ENCODE measurements at regions not wholly inside any gene's neighbourhood (a gene's known extent, or its start where the extent isn't known, plus 50 kb on each side); places are given as distances from the start of the nearest gene placed in this dataset.

- Histone ChIP-seq H3K4me3 (ENCODE audit: low read length in 3 of 3) (no peak overlapping the region), H3K27me3 (ENCODE audit: control insufficient read depth, insufficient read depth, low read length) (no peaks in the 10 kb centered on the region), H3K27ac (ENCODE audit: low read depth in 2 of 2, low read length in 2 of 2) (no peak overlapping the region), H3K9ac (ENCODE audit: low read length in 3 of 3) (no peak overlapping the region), H3K36me3 (ENCODE audit: control insufficient read depth in 2 of 3, insufficient read depth in 3 of 3, low read length in 3 of 3) (no peaks in the 10 kb centered on the region), H3K9me3 (ENCODE audit: control insufficient read depth in 2 of 3, insufficient read depth in 1 of 3, low read length in 3 of 3) (no peaks in the 10 kb centered on the region), H3K4me1 (ENCODE audit: control insufficient read depth in 2 of 3, insufficient read depth in 2 of 3, low read depth in 1 of 3, low read length in 3 of 3) (no peaks in the 10 kb centered on the region)
- intact Hi-C loops (cut with DNase I): no loop called here
- DNase-seq (no peak), FAIRE-seq (no peak)
- TF ChIP-seq CTCF (IDR thresholded peaks at IDR 0.05; ENCODE audit: borderline replicate concordance, extremely low read depth, insufficient read depth): no peak
Observed at GRCh38 chr20:59411589-59411988, 111.2 kb downstream of the EDN3 start.

- Histone ChIP-seq H3K9ac (ENCODE audit: low read length in 3 of 3) (no peak overlapping the region), H3K27me3 (ENCODE audit: control insufficient read depth, insufficient read depth, low read length) (no peaks in the 10 kb centered on the region), H3K4me1 (ENCODE audit: control insufficient read depth in 2 of 3, insufficient read depth in 2 of 3, low read depth in 1 of 3, low read length in 3 of 3) (no peaks in the 10 kb centered on the region), H3K9me3 (ENCODE audit: control insufficient read depth in 2 of 3, insufficient read depth in 1 of 3, low read length in 3 of 3) (no peaks in the 10 kb centered on the region), H3K27ac (ENCODE audit: low read depth in 2 of 2, low read length in 2 of 2) (no peak overlapping the region), H3K4me3 (ENCODE audit: low read length in 3 of 3) (no peak overlapping the region), H3K36me3 (ENCODE audit: control insufficient read depth in 2 of 3, insufficient read depth in 3 of 3, low read length in 3 of 3) (no peaks in the 10 kb centered on the region)
- DNase-seq: no peak
- no peak for TF ChIP-seq CTCF (IDR thresholded peaks at IDR 0.05; ENCODE audit: borderline replicate concordance, extremely low read depth, insufficient read depth)
- intact Hi-C loops (cut with DNase I): no loop called here
- no peak for FAIRE-seq
Observed at GRCh38 chr20:59412181-59412580, 111.8 kb downstream of the EDN3 start.

GRCh38 chr20:59412875-59413284 is 112.5 kb downstream of the EDN3 start:
- Histone ChIP-seq H3K4me1 (ENCODE audit: control insufficient read depth in 2 of 3, insufficient read depth in 2 of 3, low read depth in 1 of 3, low read length in 3 of 3) (no peaks in the 10 kb centered on the region), H3K36me3 (ENCODE audit: control insufficient read depth in 2 of 3, insufficient read depth in 3 of 3, low read length in 3 of 3) (no peaks in the 10 kb centered on the region), H3K27me3 (ENCODE audit: control insufficient read depth, insufficient read depth, low read length) (no peaks in the 10 kb centered on the region), H3K9me3 (ENCODE audit: control insufficient read depth in 2 of 3, insufficient read depth in 1 of 3, low read length in 3 of 3) (no peaks in the 10 kb centered on the region), H3K4me3 (ENCODE audit: low read length in 3 of 3) (no peak overlapping the region), H3K9ac (ENCODE audit: low read length in 3 of 3) (no peak overlapping the region), H3K27ac (ENCODE audit: low read depth in 2 of 2, low read length in 2 of 2) (no peak overlapping the region)
- DNase-seq: peak in 3 of 5 donors; percentile 49 to 72 (median 64)
- intact Hi-C loops (cut with DNase I): no loop called here
- no peak for TF ChIP-seq CTCF (IDR thresholded peaks at IDR 0.05; ENCODE audit: borderline replicate concordance, extremely low read depth, insufficient read depth)
- no peak for FAIRE-seq

GRCh38 chr20:59413326-59413865 is 113.0 kb downstream of the EDN3 start:
- Histone ChIP-seq H3K27me3 (ENCODE audit: control insufficient read depth, insufficient read depth, low read length) (no peaks in the 10 kb centered on the region), H3K9me3 (ENCODE audit: control insufficient read depth in 2 of 3, insufficient read depth in 1 of 3, low read length in 3 of 3) (no peaks in the 10 kb centered on the region), H3K36me3 (ENCODE audit: control insufficient read depth in 2 of 3, insufficient read depth in 3 of 3, low read length in 3 of 3) (no peaks in the 10 kb centered on the region), H3K9ac (ENCODE audit: low read length in 3 of 3) (no peak overlapping the region), H3K27ac (ENCODE audit: low read depth in 2 of 2, low read length in 2 of 2) (no peak overlapping the region), H3K4me1 (ENCODE audit: control insufficient read depth in 2 of 3, insufficient read depth in 2 of 3, low read depth in 1 of 3, low read length in 3 of 3) (no peaks in the 10 kb centered on the region), H3K4me3 (ENCODE audit: low read length in 3 of 3) (no peak overlapping the region)
- intact Hi-C loops (cut with DNase I): no loop called here
- DNase-seq: no peak
- no peak for TF ChIP-seq CTCF (IDR thresholded peaks at IDR 0.05; ENCODE audit: borderline replicate concordance, extremely low read depth, insufficient read depth)
- no peak for FAIRE-seq
